NT2/D1 (cell line): ENCODE measurements at regions not wholly inside any gene's neighbourhood (a gene's known extent, or its start where the extent isn't known, plus 50 kb on each side); places are given as distances from the start of the nearest gene placed in this dataset.

Experiments used
- SUZ12 ChIP-seq: IDR thresholded peaks from 2 replicates; pipeline ENCODE4 v1.6.1; 2011; ENCODE audit not compliant: insufficient read length, insufficient read depth; ENCODE audit errors: extremely low read depth
- YY1 ChIP-seq: IDR thresholded peaks from 2 replicates; pipeline ENCODE4 v1.6.1; 2011; ENCODE audit not compliant: insufficient read length, insufficient read depth
- ZNF274 ChIP-seq: IDR thresholded peaks from 2 replicates; pipeline ENCODE4 v1.6.1; 2011; ENCODE audit warnings: mild to moderate bottlenecking, low read depth, low read length

DNA sequence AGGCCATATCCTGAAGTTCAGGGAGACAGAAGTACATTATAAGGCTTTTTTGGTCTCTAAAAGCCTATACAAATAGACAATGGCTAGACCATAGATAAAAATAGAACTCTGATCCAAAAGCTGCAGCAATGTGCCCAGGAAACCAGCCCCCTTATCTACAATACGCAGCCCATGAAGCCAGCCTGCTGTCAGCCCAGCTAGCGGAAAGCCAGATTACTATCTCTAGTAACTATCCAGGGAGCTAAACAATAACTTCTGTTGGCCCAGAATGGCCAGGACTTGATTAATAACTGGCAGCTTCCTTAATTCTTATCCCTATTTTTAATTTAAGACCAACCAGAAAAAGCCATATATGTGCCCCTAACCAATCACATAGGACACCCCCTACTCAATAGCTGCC, 160.4 kb upstream of the SMLR1 start:
- TF ChIP-seq ZNF274 (no peak), YY1 (no peak), SUZ12 (no peak)
